ENCODE measurements at regions not wholly inside any gene's neighbourhood (a gene's known extent, or its start where the extent isn't known, plus 50 kb on each side); places are given as distances from the start of the nearest gene placed in this dataset.

DNA sequence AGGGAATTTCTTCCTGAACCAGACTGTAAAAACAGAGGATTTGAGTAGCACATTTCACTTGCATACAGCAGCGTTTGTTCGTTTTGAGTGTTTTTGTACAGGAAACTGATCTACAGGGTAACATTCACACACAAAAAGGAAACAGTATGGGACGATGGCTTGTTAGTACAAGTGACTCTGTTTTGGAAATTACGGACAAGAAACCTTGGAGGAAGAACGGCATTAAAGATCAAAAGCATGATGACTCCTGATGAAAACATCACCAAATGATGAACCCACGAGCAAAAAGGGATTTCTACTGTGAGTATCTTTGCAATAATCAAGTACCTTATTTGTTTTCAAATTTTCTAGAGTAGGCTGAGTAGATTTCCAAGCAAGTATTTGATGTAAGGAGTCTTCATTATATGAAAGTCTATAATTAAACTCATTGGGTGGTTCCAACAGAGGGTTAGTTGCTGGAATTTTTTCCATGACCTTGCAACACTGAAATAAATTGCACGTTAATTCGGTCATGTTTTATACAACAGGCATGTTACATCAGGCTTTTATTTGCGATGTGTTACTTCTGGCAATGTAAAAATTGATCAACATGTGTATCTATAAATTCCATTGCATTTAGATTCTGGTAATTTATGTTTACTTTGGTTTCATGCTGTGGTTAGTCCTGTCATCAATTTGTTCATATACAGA, 76.7 kb upstream of the KCNK2 start:
- H3K36me3 Mint-ChIP-seq (ENCODE audit: low read depth): no peaks in the 10 kb centered on the region
- no peaks in the 10 kb centered on the region for H3K4me1 Mint-ChIP-seq
- H3K27me3 Mint-ChIP-seq (ENCODE audit: insufficient read depth): no peaks in the 10 kb centered on the region
- H3K27ac Mint-ChIP-seq: no peak overlapping the region
- H3K9me3 ChIP-seq (ENCODE audit: control insufficient read depth, low read length): no peaks in the 10 kb centered on the region
- no peak overlapping the region for H3K4me3 ChIP-seq (ENCODE audit: low read length)
- H3K4me1 ChIP-seq (ENCODE audit: control insufficient read depth, insufficient read depth, low read length): no peaks in the 10 kb centered on the region
- DNase-seq: no peak
- no peaks in the 10 kb centered on the region for H3K36me3 ChIP-seq (ENCODE audit: control insufficient read depth, insufficient read depth, low read length)
- no peak overlapping the region for H3K27ac ChIP-seq (ENCODE audit: low read depth, low read length)
- no peak overlapping the region for H3K9ac ChIP-seq (ENCODE audit: extremely low read depth, low read length, poor library complexity, severe bottlenecking)
- WGBS, 2 experiments (ENCODE audit: insufficient coverage in 1 of 2, insufficient read length in 1 of 2): 89 to 95% methylated on average over 8 to 9 of the region's 9 CpGs
- TF ChIP-seq, protein P1, sequence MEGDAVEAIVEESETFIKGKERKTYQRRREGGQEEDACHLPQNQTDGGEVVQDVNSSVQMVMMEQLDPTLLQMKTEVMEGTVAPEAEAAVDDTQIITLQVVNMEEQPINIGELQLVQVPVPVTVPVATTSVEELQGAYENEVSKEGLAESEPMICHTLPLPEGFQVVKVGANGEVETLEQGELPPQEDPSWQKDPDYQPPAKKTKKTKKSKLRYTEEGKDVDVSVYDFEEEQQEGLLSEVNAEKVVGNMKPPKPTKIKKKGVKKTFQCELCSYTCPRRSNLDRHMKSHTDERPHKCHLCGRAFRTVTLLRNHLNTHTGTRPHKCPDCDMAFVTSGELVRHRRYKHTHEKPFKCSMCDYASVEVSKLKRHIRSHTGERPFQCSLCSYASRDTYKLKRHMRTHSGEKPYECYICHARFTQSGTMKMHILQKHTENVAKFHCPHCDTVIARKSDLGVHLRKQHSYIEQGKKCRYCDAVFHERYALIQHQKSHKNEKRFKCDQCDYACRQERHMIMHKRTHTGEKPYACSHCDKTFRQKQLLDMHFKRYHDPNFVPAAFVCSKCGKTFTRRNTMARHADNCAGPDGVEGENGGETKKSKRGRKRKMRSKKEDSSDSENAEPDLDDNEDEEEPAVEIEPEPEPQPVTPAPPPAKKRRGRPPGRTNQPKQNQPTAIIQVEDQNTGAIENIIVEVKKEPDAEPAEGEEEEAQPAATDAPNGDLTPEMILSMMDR (conservative IDR thresholded peaks at IDR 0.05): no peak
- no peaks in the 10 kb centered on the region for H3K9me3 Mint-ChIP-seq
- H3K4me3 Mint-ChIP-seq: no peak overlapping the region
- H3K27me3 ChIP-seq (ENCODE audit: control insufficient read depth, insufficient read depth, low read length, poor library complexity, severe bottlenecking): no peaks in the 10 kb centered on the region

DNA sequence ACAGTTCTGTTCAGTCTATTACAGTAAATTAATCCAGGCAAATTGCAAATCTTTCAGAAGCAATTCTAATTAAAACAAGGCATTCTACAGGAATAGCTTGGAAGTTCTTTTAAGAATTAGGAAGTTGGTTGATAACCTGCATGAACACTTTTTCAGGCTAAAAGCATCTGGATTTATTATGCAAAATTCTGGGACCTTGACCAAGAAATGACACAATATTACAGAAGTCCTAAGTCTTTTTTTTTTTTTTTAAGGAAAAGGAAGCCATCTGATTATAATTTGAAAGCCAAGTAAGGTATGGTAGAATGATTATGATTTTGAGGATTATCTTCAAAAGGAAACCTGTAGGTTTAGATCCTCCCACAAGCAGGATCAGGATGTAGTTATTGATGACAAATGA, 74.7 kb upstream of the KCNK2 start:
- H3K4me1 Mint-ChIP-seq: no peaks in the 10 kb centered on the region
- Histone ChIP-seq H3K9me3 (ENCODE audit: control insufficient read depth, low read length) (no peaks in the 10 kb centered on the region), H3K4me1 (ENCODE audit: control insufficient read depth, insufficient read depth, low read length) (no peaks in the 10 kb centered on the region), H3K36me3 (ENCODE audit: control insufficient read depth, insufficient read depth, low read length) (no peaks in the 10 kb centered on the region), H3K4me3 (ENCODE audit: low read length) (no peak overlapping the region), H3K27ac (ENCODE audit: low read depth, low read length) (no peak overlapping the region), H3K27me3 (ENCODE audit: control insufficient read depth, insufficient read depth, low read length, poor library complexity, severe bottlenecking) (no peaks in the 10 kb centered on the region), H3K9ac (ENCODE audit: extremely low read depth, low read length, poor library complexity, severe bottlenecking) (no peak overlapping the region)
- H3K4me3 Mint-ChIP-seq: no peak overlapping the region
- DNase-seq: no peak
- H3K27ac Mint-ChIP-seq: no peak overlapping the region
- no peaks in the 10 kb centered on the region for H3K27me3 Mint-ChIP-seq (ENCODE audit: insufficient read depth)
- TF ChIP-seq, protein P1 (conservative IDR thresholded peaks at IDR 0.05): no peak
- H3K9me3 Mint-ChIP-seq: no peaks in the 10 kb centered on the region
- H3K36me3 Mint-ChIP-seq (ENCODE audit: low read depth): no peaks in the 10 kb centered on the region

DNA sequence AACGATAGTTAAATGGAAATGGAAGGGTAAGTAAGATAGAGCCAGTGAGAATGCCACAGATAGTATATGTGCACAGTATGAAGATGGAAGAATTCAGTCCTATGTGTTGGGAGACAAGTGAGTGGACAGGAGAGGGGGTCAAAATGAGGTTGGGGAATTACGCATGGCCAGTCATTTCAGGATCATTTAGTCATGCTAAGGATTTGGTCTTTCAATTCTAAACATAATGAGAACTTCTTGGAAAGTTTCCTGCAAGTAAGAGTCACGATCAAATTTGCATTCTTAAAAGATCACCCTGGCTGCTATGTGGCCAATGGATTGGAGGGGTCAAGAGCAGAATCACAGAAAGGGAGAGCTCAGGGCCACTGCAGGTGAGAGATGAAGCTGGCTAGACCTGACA, 64.0 kb upstream of the KCNK2 start:
- peaks cover 2% of the 10 kb centered on the region for H3K9me3 Mint-ChIP-seq
- Histone ChIP-seq H3K27me3 (ENCODE audit: control insufficient read depth, insufficient read depth, low read length, poor library complexity, severe bottlenecking) (no peaks in the 10 kb centered on the region), H3K27ac (ENCODE audit: low read depth, low read length) (no peak overlapping the region), H3K4me1 (ENCODE audit: control insufficient read depth, insufficient read depth, low read length) (no peaks in the 10 kb centered on the region), H3K9ac (ENCODE audit: extremely low read depth, low read length, poor library complexity, severe bottlenecking) (no peak overlapping the region), H3K9me3 (ENCODE audit: control insufficient read depth, low read length) (no peaks in the 10 kb centered on the region), H3K36me3 (ENCODE audit: control insufficient read depth, insufficient read depth, low read length) (no peaks in the 10 kb centered on the region), H3K4me3 (ENCODE audit: low read length) (no peak overlapping the region)
- DNase-seq: no peak
- H3K36me3 Mint-ChIP-seq (ENCODE audit: low read depth): no peaks in the 10 kb centered on the region
- no peak overlapping the region for H3K27ac Mint-ChIP-seq
- TF ChIP-seq, protein P1 (conservative IDR thresholded peaks at IDR 0.05): no peak
- H3K4me1 Mint-ChIP-seq: peaks cover 4% of the 10 kb centered on the region
- no peak overlapping the region for H3K4me3 Mint-ChIP-seq
- H3K27me3 Mint-ChIP-seq (ENCODE audit: insufficient read depth): no peaks in the 10 kb centered on the region
- 50 to 75% methylated on average over 2 to 3 of the region's 3 CpGs for WGBS, 2 experiments (ENCODE audit: insufficient coverage in 1 of 2, insufficient read length in 1 of 2)
